HG03432 (cell line): ENCODE measurements at regions not wholly inside any gene's neighbourhood (a gene's known extent, or its start where the extent isn't known, plus 50 kb on each side); places are given as distances from the start of the nearest gene placed in this dataset.

Source experiments
- ATAC-seq: cut with Tn5 transposase; IDR thresholded peaks from one replicate; pipeline ENCODE4 v1.9.1; 2021; ENCODE audit warnings: mild to moderate bottlenecking, moderate library complexity; ENCODE audit not compliant: unreplicated experiment

DNA sequence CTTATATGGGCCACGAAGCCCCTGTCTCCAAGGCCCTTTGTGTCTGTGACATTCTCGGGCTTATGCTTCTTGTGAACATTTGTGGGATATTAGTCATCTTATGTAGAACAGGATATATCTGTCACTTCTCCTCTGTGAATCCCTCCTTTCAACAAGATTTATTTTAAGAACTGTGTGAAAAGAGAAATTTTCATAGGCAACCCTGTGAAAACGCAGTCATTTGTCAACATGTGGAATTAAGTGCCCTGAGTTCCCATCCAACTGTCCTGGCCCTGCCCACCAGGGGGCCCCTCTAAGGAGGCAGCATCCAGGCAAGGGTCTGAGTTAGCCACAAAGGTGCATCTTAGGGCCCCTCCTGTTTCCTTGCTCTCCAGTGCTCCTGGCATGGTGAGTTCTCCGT is 76.8 kb upstream of the CHRNA7 start:
- ATAC-seq = no peak

DNA sequence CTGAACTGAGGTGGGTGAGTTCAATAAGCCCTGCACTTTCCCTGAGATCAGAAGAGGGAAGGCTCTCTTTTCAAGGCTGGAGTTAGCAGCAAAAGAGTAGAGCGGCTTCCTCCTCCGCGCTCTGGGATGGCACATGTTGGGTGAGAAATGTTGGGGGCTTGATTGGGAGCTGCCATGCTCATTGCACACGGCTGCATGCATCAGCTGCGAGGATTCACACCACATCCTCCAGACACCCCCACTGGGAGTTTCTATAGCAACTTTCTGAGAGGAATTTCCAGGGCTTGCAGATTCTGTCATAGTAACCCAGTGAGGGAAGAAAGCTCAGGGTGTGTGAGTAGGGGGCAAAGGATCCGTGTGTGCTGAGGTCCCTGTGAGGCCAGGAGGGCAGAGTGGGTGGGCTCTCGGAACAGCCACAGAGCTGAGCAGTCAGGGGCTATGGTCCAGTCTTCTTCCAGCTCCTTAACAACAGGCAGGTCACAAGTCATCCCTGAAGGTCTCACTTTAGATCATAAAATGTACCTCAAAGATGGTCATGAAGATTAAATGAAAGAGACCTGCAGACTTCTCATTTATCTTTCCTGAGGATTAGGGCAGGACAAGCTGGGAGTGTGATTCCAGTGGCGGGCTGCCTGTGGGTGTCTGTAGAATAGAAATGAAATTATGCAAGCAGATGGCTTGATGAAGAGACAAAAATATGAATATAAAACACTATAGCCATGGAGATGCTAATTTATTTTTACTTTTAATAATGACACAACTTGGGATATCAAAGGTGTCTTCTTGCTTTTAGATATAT is 75.7 kb upstream of the CHRNA7 start:
- ATAC-seq = no peak

DNA sequence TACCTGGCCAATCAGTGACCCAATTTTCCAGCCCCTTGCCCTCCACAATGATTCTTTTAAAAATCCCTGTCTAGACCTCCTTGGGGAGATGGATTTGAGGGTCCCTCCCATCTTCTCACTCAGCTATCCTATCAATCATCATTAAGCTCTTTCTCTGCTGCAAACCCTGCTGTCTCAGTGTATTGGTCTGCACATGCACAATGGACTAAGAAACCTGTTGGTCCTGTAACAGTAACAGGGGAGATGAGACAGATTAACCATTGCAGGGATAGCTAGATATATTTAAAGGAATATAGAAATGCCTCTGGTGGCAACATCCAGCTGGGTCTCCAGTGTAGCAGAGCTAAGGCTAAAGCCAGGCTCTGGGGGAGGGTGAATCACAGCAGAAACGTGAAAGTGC is 74.6 kb upstream of the CHRNA7 start:
- no peak for ATAC-seq

DNA sequence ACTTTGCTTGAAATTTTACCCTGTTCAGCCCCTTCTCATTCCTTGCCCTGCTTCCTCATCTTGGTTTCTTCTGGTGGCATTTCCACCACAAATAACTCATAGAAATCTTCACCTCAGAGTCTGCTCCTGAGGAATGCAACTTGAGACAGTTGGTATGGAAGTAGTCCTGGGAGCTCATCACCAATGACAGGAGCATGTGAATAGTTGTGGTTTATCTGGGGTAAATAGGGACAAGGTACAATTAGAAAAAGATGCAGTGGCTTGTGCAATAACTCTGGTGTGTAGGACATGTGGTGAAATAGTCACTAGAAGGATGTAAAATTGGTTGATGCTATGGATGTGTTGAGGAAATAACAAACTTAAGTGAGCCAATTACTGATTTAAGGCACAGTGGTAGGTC is 72.7 kb upstream of the CHRNA7 start:
- ATAC-seq = no peak

DNA sequence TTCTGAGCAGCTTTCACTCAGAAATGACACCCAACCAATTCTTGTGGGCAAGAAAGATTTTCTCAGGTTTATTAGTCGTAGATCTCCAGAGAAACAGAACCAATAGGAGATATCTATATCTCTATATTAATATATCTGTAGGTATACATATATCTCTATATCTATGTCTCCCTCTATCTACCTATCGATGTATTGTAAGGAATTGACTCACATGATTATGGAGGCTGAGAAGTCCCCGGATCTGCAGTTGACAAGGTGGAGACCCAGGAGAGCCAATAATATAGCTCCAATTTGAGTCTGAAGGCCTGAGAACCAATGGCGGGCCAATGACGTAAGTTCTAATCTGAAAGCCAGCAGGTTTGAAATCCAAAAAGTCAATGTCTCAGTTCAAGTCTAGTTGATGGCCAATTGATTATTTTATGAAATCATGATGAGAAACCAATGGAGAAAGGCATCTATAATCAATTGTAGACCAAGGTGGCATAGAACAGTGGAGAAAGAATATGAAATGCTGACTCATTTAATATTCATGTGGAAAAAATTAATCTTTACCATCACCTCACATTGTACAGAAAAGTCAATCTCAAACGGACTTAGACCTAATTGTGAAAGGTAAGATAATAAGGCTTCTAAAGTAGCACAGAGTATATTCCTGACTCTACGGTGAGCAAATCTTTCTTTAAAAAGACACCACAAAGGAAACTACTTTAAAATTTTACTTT is 65.6 kb upstream of the CHRNA7 start:
- ATAC-seq = no peak

DNA sequence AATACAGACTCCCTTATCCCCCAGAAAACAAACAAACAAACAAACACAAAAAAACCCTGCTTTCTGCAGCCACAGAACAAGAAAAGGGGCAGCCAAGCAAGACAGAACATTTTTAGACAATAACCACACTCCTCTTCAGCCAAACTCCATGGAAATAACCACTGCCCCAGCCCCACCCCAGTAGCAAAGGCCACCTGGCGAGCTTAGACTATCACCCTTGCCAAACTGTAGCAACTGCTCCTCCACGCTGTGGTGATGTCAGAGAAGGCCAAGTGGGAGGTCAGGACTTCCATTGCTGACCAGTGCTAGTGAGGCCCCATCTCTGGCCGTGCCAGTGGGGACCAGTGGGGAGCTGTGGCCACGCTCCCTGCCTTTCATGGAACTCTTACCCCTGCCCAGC is 60.3 kb upstream of the CHRNA7 start:
- ATAC-seq = no peak

DNA sequence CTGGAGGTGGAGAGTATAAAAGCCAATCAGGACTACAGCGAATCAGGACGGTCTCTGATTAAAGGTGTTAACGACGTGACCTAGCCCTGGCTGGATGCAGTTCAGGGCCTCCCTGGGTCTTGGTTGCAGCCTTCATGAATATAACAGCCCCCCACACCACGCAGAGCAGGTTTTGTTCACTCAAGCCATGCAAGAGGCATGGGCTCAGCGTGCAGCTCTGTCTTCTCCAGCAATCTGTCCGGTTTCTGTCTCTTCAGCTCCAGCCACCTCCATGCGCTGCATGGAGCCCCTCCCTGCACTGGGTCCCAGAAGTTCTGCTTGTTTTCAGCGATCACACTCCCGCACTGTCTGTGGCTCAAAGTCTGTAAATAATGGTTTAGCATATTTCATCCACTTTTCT is 57.1 kb upstream of the CHRNA7 start:
- no peak for ATAC-seq

DNA sequence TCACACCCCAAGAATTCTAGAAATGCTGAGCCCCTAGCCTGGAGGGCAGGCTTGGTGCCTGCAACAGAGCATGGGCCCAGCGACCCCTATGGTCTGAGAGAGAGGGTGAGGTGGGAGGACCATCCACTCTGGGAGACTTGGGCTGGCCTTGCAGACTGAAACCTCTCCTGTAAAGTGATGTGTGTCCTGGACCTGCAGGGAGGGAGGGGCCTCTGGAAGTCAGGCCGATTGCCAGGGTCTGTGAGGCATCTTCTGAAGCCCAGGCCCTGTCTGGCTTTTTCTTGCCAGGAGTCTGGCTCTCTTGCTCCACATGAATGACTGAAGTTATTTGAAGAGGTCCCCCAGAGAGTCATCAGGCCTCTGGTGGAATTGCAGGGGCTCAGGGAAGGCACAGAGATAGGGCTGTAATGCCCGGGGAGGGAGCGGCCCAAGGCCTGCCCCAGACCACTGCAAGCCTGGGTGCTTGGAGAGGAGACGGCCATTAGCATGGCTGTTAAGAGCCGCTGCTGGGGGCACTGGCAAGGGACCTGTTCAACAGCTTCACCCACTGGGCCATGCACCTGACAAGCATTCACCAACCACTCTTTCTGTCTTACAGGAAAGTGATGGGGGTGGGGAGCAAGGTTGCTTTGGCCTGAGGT is 56.0 kb upstream of the CHRNA7 start:
- ATAC-seq = no peak

DNA sequence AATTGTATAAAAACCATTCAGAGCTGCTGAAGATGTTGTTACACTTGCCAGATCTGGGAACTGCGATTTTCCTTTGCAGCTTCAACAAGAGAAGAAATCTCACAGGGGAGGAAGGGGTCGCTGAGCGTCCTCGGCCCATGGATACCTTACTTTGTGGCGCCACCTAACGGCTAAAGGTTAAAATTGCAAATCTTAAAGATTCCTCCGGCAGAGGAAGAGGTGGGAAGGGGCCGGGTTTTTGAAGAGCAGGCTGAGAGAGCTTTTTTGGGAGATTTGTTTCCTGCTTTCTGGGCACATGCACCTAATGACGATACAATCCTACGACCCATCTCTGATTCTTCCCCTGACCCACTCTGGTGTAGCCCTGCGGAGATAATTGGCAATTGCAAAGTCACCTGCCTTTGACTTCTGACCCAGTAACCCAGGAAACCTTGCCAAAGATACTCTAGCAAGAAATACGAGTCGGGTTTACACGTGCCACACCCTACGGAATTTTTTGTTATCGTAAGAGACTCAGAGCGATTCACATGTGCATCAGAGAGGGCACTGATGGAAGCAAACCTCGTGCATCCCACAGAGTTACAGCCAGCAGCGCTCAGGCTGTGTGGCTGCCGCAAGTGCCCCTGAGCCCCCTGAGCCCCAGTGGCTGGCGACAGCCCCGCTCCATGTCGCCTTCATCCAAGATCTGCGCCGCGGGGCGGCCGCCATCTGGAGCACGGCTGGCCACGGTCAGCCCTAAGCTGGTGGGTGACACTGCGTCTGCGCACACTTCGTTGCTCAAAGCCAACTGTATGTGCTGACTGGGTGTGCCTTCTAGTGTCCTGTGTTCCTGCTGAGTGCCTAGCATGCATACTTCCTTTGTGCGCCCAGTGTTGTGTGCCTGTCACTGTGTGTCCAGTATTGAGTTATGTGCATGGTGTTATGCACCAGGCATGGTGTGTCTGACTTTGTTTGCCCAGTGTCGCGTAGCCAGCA is 55.2 kb upstream of the CHRNA7 start:
- no peak for ATAC-seq

DNA sequence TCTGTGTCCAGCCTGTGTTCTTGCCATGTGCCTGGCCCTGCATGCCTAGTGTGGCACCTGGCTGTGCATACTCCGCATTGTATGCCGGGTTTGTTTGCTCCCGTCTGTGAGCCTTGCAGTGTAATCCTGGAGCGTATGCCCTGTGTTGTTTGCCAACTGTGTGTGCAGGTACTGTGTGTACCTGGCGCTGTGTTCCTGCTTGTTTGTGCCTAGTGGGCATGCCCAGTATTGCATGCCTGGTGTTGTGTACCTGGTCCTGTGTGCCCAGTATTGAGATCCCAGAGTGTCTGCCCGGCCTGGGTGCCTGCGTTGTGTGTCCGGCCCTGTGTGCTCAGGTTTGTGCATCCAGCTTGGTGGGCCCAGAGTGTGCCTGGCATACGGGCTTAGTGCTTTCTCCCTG is 54.5 kb upstream of the CHRNA7 start:
- no peak for ATAC-seq

DNA sequence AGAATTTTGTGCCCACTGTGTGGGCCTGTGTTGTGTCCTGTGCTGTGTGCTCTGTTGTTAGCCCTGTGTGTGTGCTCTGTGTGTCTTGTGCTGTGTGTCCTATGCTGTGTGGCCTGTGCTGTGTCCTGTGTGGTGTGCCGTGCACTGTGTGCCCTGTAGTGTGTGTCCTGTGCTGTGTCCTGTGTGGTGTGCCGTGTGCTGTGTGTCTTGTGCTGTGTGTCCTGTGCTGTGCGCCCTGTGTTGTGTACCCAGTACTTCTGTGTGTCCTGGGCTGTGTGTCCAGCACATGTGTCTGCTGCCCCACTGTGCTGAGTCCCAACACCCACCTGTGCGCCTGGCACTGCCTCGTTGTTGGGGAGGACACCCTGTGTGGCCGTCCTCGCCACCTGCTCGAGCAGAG is 53.2 kb upstream of the CHRNA7 start:
- no peak for ATAC-seq

DNA sequence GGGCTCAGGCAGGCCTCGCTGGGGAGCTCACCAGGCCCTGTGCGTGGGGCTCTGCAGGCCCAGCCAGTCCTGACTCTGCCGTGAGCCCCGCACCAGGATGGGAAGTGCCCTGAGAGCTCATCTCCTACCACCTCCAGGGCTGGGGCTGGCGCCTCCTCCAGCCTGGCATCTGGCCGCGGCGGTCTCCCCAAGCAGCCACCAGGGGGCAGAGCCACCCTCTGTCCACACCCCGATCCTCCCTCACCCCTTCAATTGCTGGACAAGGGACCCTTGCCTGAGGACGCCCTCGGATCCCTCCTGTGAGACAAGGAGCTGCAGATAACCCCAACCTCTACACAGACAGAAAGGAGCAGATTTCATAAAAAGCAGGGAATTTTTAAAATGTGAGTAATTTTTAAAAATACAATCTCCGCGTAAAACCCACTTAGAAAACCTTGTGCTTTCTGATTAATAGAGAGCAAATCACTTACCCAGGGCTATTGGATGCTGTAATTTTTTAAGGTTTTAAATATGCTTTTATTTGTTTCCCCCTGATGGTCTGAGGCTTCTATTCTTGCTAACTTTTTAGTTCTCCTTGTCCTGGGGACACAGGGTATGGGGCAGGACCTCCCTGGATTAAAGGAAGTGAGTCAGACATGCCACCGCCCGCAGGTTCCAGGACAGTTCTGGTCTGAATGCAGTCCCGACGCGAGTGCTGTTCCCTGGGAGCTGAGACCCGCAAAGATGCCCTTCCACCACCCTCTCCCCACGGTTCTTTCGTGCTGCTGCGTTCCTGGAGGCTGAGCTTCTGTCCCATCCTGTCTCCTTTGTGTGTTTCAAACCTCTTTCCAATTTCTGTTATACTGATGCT is 52.3 kb upstream of the CHRNA7 start:
- peak; percentile 76 for ATAC-seq
